IMR-90 (cell line): ENCODE measurements at regions not wholly inside any gene's neighbourhood (a gene's known extent, or its start where the extent isn't known, plus 50 kb on each side); places are given as distances from the start of the nearest gene placed in this dataset.

Source experiments
- ATAC-seq: fragments of 200-7000 bp; cut with Tn5 transposase; 2 replicates; pipeline ENCODE4 v1.9.1; 2020; ENCODE audit warnings: low read depth, mild to moderate bottlenecking, moderate library complexity
- BruUV-seq: library from RNA; stranded (reverse); fragments of 400-500 nt; replicated peaks from 2 replicates; lab custom pipeline; 2021; lab: Mats Ljungman, UMichigan
- CTCF ChIA-PET: fragments of 300-600 bp; formaldehyde crosslinking; extraction: SDS; loops from one replicate; lab custom pipeline; 2021; ENCODE audit warnings: antibody characterized with exemption; lab: Yijun Ruan, JAX
- POLR2A ChIA-PET: fragments of 300-600 bp; sonication (Branson Sonifier 250); formaldehyde crosslinking; loops from one replicate; lab custom pipeline; 2022; ENCODE audit warnings: antibody characterized with exemption; ENCODE audit not compliant: unreplicated experiment; lab: Charles Lee
- DNase-seq: peaks from one replicate; pipeline ENCODE4 v3.0.0; 2013
- H2AFZ ChIP-seq: replicated peaks from 2 replicates; pipeline ENCODE3; 2013; ENCODE audit warnings: low read length, mild to moderate bottlenecking; ENCODE audit not compliant: poor library complexity
- H2AK5ac ChIP-seq: 2 replicates; pipeline ENCODE4 v1.6.1; 2013; ENCODE audit warnings: low read depth, low read length, inconsistent platforms
- H2AK9ac ChIP-seq: replicated peaks from 2 replicates; pipeline ENCODE3; 2013; ENCODE audit warnings: mild to moderate bottlenecking, low read depth, low read length, moderate library complexity; ENCODE audit not compliant: poor library complexity
- H2BK120ac ChIP-seq: 2 replicates; pipeline ENCODE4 v1.6.1; 2013; ENCODE audit warnings: low read depth, low read length, inconsistent platforms
- H2BK15ac ChIP-seq: 3 replicates; pipeline ENCODE4 v1.6.1; 2013; ENCODE audit warnings: low read depth, low read length, inconsistent platforms
- H2BK20ac ChIP-seq: 2 replicates; pipeline ENCODE4 v1.6.1; 2013; ENCODE audit warnings: low read depth, mild to moderate bottlenecking, inconsistent platforms, low read length, moderate library complexity
- H2BK5ac ChIP-seq: 2 replicates; pipeline ENCODE4 v1.6.1; 2013; ENCODE audit warnings: mild to moderate bottlenecking, low read depth, low read length, inconsistent platforms; ENCODE audit not compliant: poor library complexity, severe bottlenecking
- H3K14ac ChIP-seq: replicated peaks from 2 replicates; pipeline ENCODE4 v1.6.1; 2013; ENCODE audit warnings: low read depth, low read length, inconsistent platforms
- H3K18ac ChIP-seq: 2 replicates; pipeline ENCODE4 v1.6.1; 2013; ENCODE audit warnings: low read depth, low read length, control low read depth
- H3K23ac ChIP-seq: 2 replicates; pipeline ENCODE4 v1.6.1; 2013; ENCODE audit warnings: low read depth, low read length, inconsistent platforms
- H3K27ac ChIP-seq: 2 replicates; pipeline ENCODE4 v1.5.1; 2013; ENCODE audit warnings: mild to moderate bottlenecking, control low read depth, low read length; ENCODE audit not compliant: insufficient read depth
- H3K27me3 ChIP-seq: 2 replicates; pipeline ENCODE4 v1.6.1; 2013; ENCODE audit warnings: low read length; ENCODE audit not compliant: control insufficient read depth, insufficient read depth
- H3K36me3 ChIP-seq: 2 replicates; pipeline ENCODE4 v1.6.1; 2013; ENCODE audit warnings: low read length, mixed read lengths; ENCODE audit not compliant: control insufficient read depth, insufficient read depth
- H3K4ac ChIP-seq: 2 replicates; pipeline ENCODE4 v1.6.1; 2013; ENCODE audit warnings: low read depth, low read length, inconsistent platforms
- H3K4me1 ChIP-seq: 2 replicates; pipeline ENCODE4 v1.6.1; 2013; ENCODE audit warnings: low read length, mixed read lengths; ENCODE audit not compliant: control insufficient read depth, insufficient read depth
- H3K4me2 ChIP-seq: 2 replicates; pipeline ENCODE4 v1.6.1; 2013; ENCODE audit warnings: low read depth, mild to moderate bottlenecking, control low read depth, low read length, moderate library complexity
- H3K4me3 ChIP-seq: 2 replicates; pipeline ENCODE4 v1.5.1; 2013; ENCODE audit warnings: low read depth, mild to moderate bottlenecking, control low read depth, low read length, moderate library complexity; ENCODE audit not compliant: insufficient read depth
- H3K56ac ChIP-seq: 2 replicates; pipeline ENCODE4 v1.6.1; 2013; ENCODE audit warnings: low read length, inconsistent platforms; ENCODE audit not compliant: insufficient read depth; ENCODE audit errors: extremely low read depth
- H3K79me1 ChIP-seq, 2 experiments: 2 replicates each; pipeline ENCODE4 v1.6.1; 2013; ENCODE audit warnings: low read length in 2 of 2, inconsistent platforms in 1 of 2, low read depth in 1 of 2
- H3K9ac ChIP-seq: 2 replicates; pipeline ENCODE4 v1.6.1; 2013; ENCODE audit warnings: low read depth, low read length, control low read depth
- H3K9me1 ChIP-seq: 2 replicates; pipeline ENCODE4 v1.6.1; 2013; ENCODE audit warnings: low read length, inconsistent platforms; ENCODE audit not compliant: insufficient read depth
- H3K9me3 ChIP-seq: 2 replicates; pipeline ENCODE4 v1.6.1; 2013; ENCODE audit warnings: low read length; ENCODE audit not compliant: control insufficient read depth, insufficient read depth
- H4K20me1 ChIP-seq: 2 replicates; pipeline ENCODE4 v1.6.1; 2013; ENCODE audit warnings: low read length, inconsistent platforms; ENCODE audit not compliant: insufficient read depth
- H4K5ac ChIP-seq: 2 replicates; pipeline ENCODE4 v1.6.1; 2013; ENCODE audit warnings: mild to moderate bottlenecking, low read depth, low read length, control low read depth
- H4K8ac ChIP-seq, 2 experiments: 2 replicates each; pipeline ENCODE4 v1.6.1; 2013; ENCODE audit warnings: low read depth in 2 of 2, low read length in 2 of 2, control low read depth in 1 of 2, inconsistent platforms in 1 of 2
- H4K91ac ChIP-seq: 2 replicates; pipeline ENCODE4 v1.6.1; 2013; ENCODE audit warnings: low read depth, low read length, inconsistent platforms; ENCODE audit not compliant: insufficient read depth
- BHLHE40 ChIP-seq: fragments of 150-350 bp; IDR thresholded peaks from 2 replicates; pipeline ENCODE4 v1.6.1; 2016; ENCODE audit warnings: mild to moderate bottlenecking, low read depth, low read length
- CEBPB ChIP-seq: IDR thresholded peaks from 2 replicates; pipeline ENCODE4 v1.6.1; 2012; ENCODE audit warnings: low read depth, low read length, improper control_type of control experiment
- CHD1 ChIP-seq: IDR thresholded peaks from 2 replicates; pipeline ENCODE4 v1.6.1; 2012; ENCODE audit warnings: low read depth, low read length, improper control_type of control experiment
- MAFK ChIP-seq: IDR thresholded peaks from 2 replicates; pipeline ENCODE4 v1.6.1; 2012; ENCODE audit warnings: low read depth, low read length, improper control_type of control experiment
- MAZ ChIP-seq: IDR thresholded peaks from 2 replicates; pipeline ENCODE4 v1.6.1; 2012; ENCODE audit warnings: low read depth, mild to moderate bottlenecking, low read length, improper control_type of control experiment, moderate library complexity, borderline replicate concordance
- MXI1 ChIP-seq: IDR thresholded peaks from 2 replicates; pipeline ENCODE4 v1.6.1; 2012; ENCODE audit warnings: low read depth, mild to moderate bottlenecking, low read length, moderate library complexity, borderline replicate concordance
- RCOR1 ChIP-seq: IDR thresholded peaks from 2 replicates; pipeline ENCODE4 v1.6.1; 2012; ENCODE audit warnings: mild to moderate bottlenecking, low read length, improper control_type of control experiment; ENCODE audit not compliant: insufficient replicate concordance
- RFX5 ChIP-seq: IDR thresholded peaks from 2 replicates; pipeline ENCODE4 v1.8.0; 2012; ENCODE audit warnings: low read depth, mild to moderate bottlenecking, low read length, moderate library complexity
- USF2 ChIP-seq: fragments of 150-350 bp; IDR thresholded peaks from 2 replicates; pipeline ENCODE4 v1.6.1; 2017; ENCODE audit warnings: mild to moderate bottlenecking, antibody characterized with exemption, low read length, low read depth
- WGBS, 2 experiments: methylation state at CpG; one replicate each; pipeline versions ENCODE4 v1.1.5 to v1.1.7; 2013; ENCODE audit warnings: missing lambda C conversion rate in 2 of 2; ENCODE audit not compliant: insufficient read length in 1 of 2; ENCODE audit errors: extremely low coverage in 2 of 2; 5-methylcytosine and 5-hydroxymethylcytosine counted together
- dilution Hi-C: fragments of 300-500 bp; cut with HindIII; formaldehyde crosslinking; loops from one replicate; pipeline ENCODE4 v1.14.3; 2018; ENCODE audit warnings: low sequenced_read_pairs; ENCODE audit not compliant: unreplicated experiment
- in situ Hi-C: fragments of 300-500 bp; cut with MboI; formaldehyde crosslinking; loops from 3 replicates; pipeline ENCODE4 v1.14.3; 2019; ENCODE audit warnings: low sequenced_read_pairs, inconsistent platforms, mixed read lengths
- intact Hi-C: fragments of 100-400 bp; cut with micrococcal nuclease; formaldehyde crosslinking; loops from 2 replicates; pipeline ENCODE4 v1.10.0; 2022
- TF ChIP-seq, protein P1 (sequence below): conservative IDR thresholded peaks from 2 replicates; pipeline ENCODE4 v1.5.1; 2012; ENCODE audit warnings: mild to moderate bottlenecking, low read depth, low read length, improper control_type of control experiment

DNA sequence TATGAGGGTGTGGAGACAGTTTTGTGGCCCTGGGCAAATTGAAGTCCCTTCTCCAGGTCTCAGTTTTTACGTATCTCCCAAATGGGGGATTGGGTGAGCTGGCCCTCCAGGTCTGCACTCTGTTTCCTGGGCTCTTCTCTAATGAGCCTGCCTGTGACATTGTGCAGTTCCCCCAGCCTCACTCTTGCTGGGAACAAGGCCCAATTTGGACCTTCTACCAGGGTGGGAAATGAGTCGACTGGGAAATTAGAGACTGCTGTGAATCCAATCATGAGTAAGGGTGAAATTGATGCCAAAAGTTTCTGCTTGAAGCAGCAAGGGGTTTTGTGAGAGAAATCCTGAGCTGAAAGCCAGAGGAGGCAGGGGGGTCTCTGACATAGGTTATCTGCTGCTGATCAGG, 71.5 kb upstream of the KSR1 start:
- Histone ChIP-seq H3K18ac (peak overlapping the region; percentile 25), H4K20me1 (peaks cover 3% of the 10 kb centered on the region; the same call in 1 of the 2 replicates), H3K4ac (peak overlapping the region; percentile 70; the same call in 1 of the 2 replicates), H4K5ac (no peak overlapping the region), H4K8ac (no peak overlapping the region), H3K4me2 (no peak overlapping the region), H4K91ac (peak overlapping the region; percentile 8; the same call in 1 of the 2 replicates), H2BK5ac (no peak overlapping the region), H2BK15ac (no peak overlapping the region), H3K9ac (no peak overlapping the region), H3K27me3 (no peaks in the 10 kb centered on the region), H2BK120ac (peak overlapping the region; percentile 24; the same call in 1 of the 2 replicates), H2AFZ (no peak overlapping the region), H3K9me1 (peaks cover 6% of the 10 kb centered on the region), H2AK9ac (no peak overlapping the region), H2BK20ac (no peak overlapping the region), H3K4me1 (peaks cover 14% of the 10 kb centered on the region), H3K14ac (no peak overlapping the region), H3K79me1 (no peaks in the 10 kb centered on the region), H2AK5ac (0 out of 2 replicates have a peak overlapping the region, but pooled peaks have one; percentile 29), H3K4me3 (no peak overlapping the region), H3K23ac (no peak overlapping the region), H3K56ac (no peak overlapping the region), H3K9me3 (no peaks in the 10 kb centered on the region), H3K27ac (no peak overlapping the region; the same call in 1 of the 2 replicates), H3K36me3 (no peaks in the 10 kb centered on the region)
- ATAC-seq (no peak), DNase-seq (peak; percentile 41)
- dilution Hi-C loops: no loop called here
- POLR2A ChIA-PET: no interaction called here
- TF ChIP-seq, protein P1, sequence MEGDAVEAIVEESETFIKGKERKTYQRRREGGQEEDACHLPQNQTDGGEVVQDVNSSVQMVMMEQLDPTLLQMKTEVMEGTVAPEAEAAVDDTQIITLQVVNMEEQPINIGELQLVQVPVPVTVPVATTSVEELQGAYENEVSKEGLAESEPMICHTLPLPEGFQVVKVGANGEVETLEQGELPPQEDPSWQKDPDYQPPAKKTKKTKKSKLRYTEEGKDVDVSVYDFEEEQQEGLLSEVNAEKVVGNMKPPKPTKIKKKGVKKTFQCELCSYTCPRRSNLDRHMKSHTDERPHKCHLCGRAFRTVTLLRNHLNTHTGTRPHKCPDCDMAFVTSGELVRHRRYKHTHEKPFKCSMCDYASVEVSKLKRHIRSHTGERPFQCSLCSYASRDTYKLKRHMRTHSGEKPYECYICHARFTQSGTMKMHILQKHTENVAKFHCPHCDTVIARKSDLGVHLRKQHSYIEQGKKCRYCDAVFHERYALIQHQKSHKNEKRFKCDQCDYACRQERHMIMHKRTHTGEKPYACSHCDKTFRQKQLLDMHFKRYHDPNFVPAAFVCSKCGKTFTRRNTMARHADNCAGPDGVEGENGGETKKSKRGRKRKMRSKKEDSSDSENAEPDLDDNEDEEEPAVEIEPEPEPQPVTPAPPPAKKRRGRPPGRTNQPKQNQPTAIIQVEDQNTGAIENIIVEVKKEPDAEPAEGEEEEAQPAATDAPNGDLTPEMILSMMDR: no peak
- TF ChIP-seq USF2: no peak
- no peak for TF ChIP-seq MXI1
- no peak for TF ChIP-seq MAZ
- no peak for TF ChIP-seq MAFK
- TF ChIP-seq RFX5: no peak
- no peak for TF ChIP-seq RCOR1
- no peak for TF ChIP-seq CEBPB
- TF ChIP-seq BHLHE40: no peak
- no peak for TF ChIP-seq CHD1
- 0% methylated on average over 1 of the region's 2 CpGs; no CpG with 5 or more reads in 1 of the 2 experiments for WGBS, 2 experiments
- intact Hi-C loops: loop anchor here (2.0 kb wide), 1 partner anchor 62 kb away; no protein-coding TSS in a partner anchor
- in situ Hi-C loops: no loop called here
- BruUV-seq: no TSS peak
- CTCF ChIA-PET: interaction anchor here (0.5 kb wide), 1 partner anchor 73 kb away, joined by 3 read pairs; no protein-coding TSS in a partner anchor
